Natural killer cell (primary cell): ENCODE measurements at regions not wholly inside any gene's neighbourhood (a gene's known extent, or its start where the extent isn't known, plus 50 kb on each side); places are given as distances from the start of the nearest gene placed in this dataset.

Experiments
- ATAC-seq, 3 donors: fragments of 150-1000 bp in 2 of 3; fragments of 200-7000 bp in 1 of 3; cut with Tn5 transposase; 1 replicate in 1 of 3; 2 replicates in 2 of 3; pipeline ENCODE4 v1.10.0; 2021; ENCODE audit warnings: mild to moderate bottlenecking in 2 of 3, moderate library complexity in 2 of 3
- DNase-seq, 2 donors: peaks; one replicate each; pipeline versions ENCODE4 v3.0.0 to v3.0.0-alpha.2; 2013 to 2021; ENCODE audit warnings: mixed read lengths in 1 of 2
- H3K27ac ChIP-seq: one replicate; pipeline ENCODE4 v1.5.1; 2013; ENCODE audit warnings: mild to moderate bottlenecking, low read length
- H3K27me3 ChIP-seq: one replicate; pipeline ENCODE4 v1.6.1; 2013; ENCODE audit warnings: low read length; ENCODE audit not compliant: control insufficient read depth, insufficient read depth
- H3K36me3 ChIP-seq: one replicate; pipeline ENCODE4 v1.6.1; 2013; ENCODE audit warnings: low read length; ENCODE audit not compliant: control insufficient read depth, insufficient read depth
- H3K4me1 ChIP-seq: one replicate; pipeline ENCODE4 v1.6.1; 2013; ENCODE audit warnings: low read length; ENCODE audit not compliant: control insufficient read depth, insufficient read depth
- H3K4me3 ChIP-seq: one replicate; pipeline ENCODE4 v1.5.1; 2013; ENCODE audit warnings: low read length
- H3K9me3 ChIP-seq: one replicate; pipeline ENCODE4 v1.6.1; 2013; ENCODE audit warnings: low read length; ENCODE audit not compliant: control insufficient read depth, insufficient read depth
- H3K27ac Mint-ChIP-seq, 2 donors: one replicate each; pipeline ENCODE4 v1.8.0; 2022; ENCODE audit warnings: mild to moderate bottlenecking in 2 of 2, mixed read lengths in 2 of 2, moderate library complexity in 1 of 2
- H3K27me3 Mint-ChIP-seq, 2 donors: one replicate each; pipeline ENCODE4 v1.8.0; 2022; ENCODE audit warnings: low read depth in 2 of 2, mixed read lengths in 2 of 2
- H3K36me3 Mint-ChIP-seq: one replicate; pipeline ENCODE4 v1.8.0; 2022; ENCODE audit warnings: mixed read lengths
- H3K4me1 Mint-ChIP-seq, 2 donors: one replicate each; pipeline ENCODE4 v1.8.0; 2022; ENCODE audit warnings: mixed read lengths in 2 of 2
- H3K4me3 Mint-ChIP-seq: one replicate; pipeline ENCODE4 v1.8.0; 2022; ENCODE audit warnings: mild to moderate bottlenecking, moderate library complexity, mixed read lengths
- H3K9me3 Mint-ChIP-seq, 2 donors: one replicate each; pipeline ENCODE4 v1.8.0; 2022; ENCODE audit warnings: mixed read lengths in 2 of 2
- CTCF ChIP-seq: fragments of 200-600 bp; IDR thresholded peaks from one replicate; pipeline ENCODE4 v1.8.0; 2022; ENCODE audit warnings: antibody characterized with exemption
- WGBS: methylation state at CpG from one replicate; pipeline ENCODE4 v1.1.7; 2013; ENCODE audit warnings: missing lambda C conversion rate; ENCODE audit not compliant: insufficient coverage; 5-methylcytosine and 5-hydroxymethylcytosine counted together
- intact Hi-C: fragments of 100-400 bp; cut with micrococcal nuclease; formaldehyde crosslinking; loops from one replicate; pipeline ENCODE4 v1.14.2; 2022

DNA sequence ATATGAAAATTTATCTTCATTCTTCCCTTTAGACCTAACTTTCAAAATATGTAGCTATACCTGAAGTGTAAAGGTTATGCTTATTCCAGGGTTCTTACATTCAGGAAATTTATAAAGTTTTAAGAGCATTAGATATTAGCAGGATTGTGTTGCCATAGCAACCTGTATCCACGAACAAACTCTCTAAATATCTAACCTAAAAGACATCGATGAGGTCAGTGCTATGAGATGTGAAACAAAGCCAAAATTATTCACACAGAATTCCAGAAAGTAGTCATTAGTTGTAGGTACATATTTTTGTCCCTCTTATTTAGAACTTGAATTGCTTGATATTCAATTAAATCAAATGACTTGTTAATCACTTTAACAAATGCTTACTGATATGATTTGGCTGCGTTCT, 705.3 kb downstream of the SOCS6 start:
- Mint-ChIP-seq H3K36me3 (no peaks in the 10 kb centered on the region), H3K4me1 (no peaks in the 10 kb centered on the region), H3K4me3 (no peak overlapping the region), H3K27me3 (no peaks in the 10 kb centered on the region), H3K27ac (no peak overlapping the region), H3K9me3 (peaks cover 11 to 17% of the 10 kb centered on the region in 2 donors)
- Histone ChIP-seq H3K27ac (no peak overlapping the region), H3K4me3 (no peak overlapping the region), H3K36me3 (no peaks in the 10 kb centered on the region), H3K9me3 (no peaks in the 10 kb centered on the region), H3K4me1 (no peaks in the 10 kb centered on the region), H3K27me3 (no peaks in the 10 kb centered on the region)
- no peak for TF ChIP-seq CTCF
- ATAC-seq (no peak), DNase-seq (no peak)
- intact Hi-C loops, result no loop called here
- WGBS, result no CpG with 5 or more reads among the region's 3 CpGs

GRCh38 chr18:70991577-70991976, 702.7 kb downstream of the SOCS6 start:
- ATAC-seq, result no peak
- no peak for TF ChIP-seq CTCF
- peaks cover 9 to 16% of the 10 kb centered on the region in 2 donors for H3K9me3 Mint-ChIP-seq

GRCh38 chr18:70985948-70986347, 697.1 kb downstream of the SOCS6 start:
- Mint-ChIP-seq H3K4me1 (no peaks in the 10 kb centered on the region), H3K36me3 (no peaks in the 10 kb centered on the region), H3K27ac (no peak overlapping the region), H3K4me3 (no peak overlapping the region), H3K27me3 (no peaks in the 10 kb centered on the region), H3K9me3 (peaks cover 13 to 23% of the 10 kb centered on the region in 2 donors)
- ATAC-seq (no peak), DNase-seq (no peak)
- no peak for TF ChIP-seq CTCF
- no peaks in the 10 kb centered on the region for H3K27me3 ChIP-seq
- no peaks in the 10 kb centered on the region for H3K4me1 ChIP-seq
- H3K27ac ChIP-seq, result no peak overlapping the region
- intact Hi-C loops, result no loop called here
- H3K9me3 ChIP-seq, result peaks cover 3% of the 10 kb centered on the region
- no peaks in the 10 kb centered on the region for H3K36me3 ChIP-seq
- 100% methylated on average over 1 of the region's 1 CpG for WGBS
- no peak overlapping the region for H3K4me3 ChIP-seq

More at GRCh38 chr18:70991577-70991976, 702.7 kb downstream of the SOCS6 start:
- intact Hi-C loops, result no loop called here
- Histone ChIP-seq H3K27ac (no peak overlapping the region), H3K27me3 (no peaks in the 10 kb centered on the region), H3K9me3 (no peaks in the 10 kb centered on the region), H3K36me3 (no peaks in the 10 kb centered on the region), H3K4me1 (no peaks in the 10 kb centered on the region), H3K4me3 (no peak overlapping the region)
- Mint-ChIP-seq H3K36me3 (no peaks in the 10 kb centered on the region), H3K27me3 (no peaks in the 10 kb centered on the region), H3K4me3 (no peak overlapping the region), H3K27ac (no peak overlapping the region), H3K4me1 (no peaks in the 10 kb centered on the region)
- no peak for DNase-seq

DNA sequence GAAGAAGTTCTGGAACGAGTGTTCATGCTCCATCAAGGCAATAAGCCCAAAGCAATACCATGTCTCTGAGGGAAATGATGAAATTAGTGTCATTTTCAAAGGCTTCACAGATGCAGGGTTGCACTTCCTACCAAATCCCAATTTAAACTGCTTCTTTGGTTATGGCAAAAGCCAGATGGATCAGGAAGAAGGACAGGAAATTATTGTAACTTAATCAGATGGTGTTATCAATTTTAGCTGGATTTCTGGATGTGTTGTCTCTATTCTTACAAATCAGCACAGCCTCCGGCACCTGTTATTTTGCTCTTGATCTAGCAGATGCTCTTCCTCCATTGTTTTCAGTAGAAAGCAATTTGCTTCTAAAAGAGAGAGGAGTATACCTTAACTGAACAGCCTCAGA, 693.4 kb downstream of the SOCS6 start:
- H3K36me3 ChIP-seq, result no peaks in the 10 kb centered on the region
- H3K4me1 ChIP-seq, result no peaks in the 10 kb centered on the region
- Mint-ChIP-seq H3K36me3 (no peaks in the 10 kb centered on the region), H3K4me1 (no peaks in the 10 kb centered on the region), H3K9me3 (peaks cover 15 to 18% of the 10 kb centered on the region in 2 donors), H3K27ac (no peak overlapping the region), H3K27me3 (no peaks in the 10 kb centered on the region), H3K4me3 (no peak overlapping the region)
- ATAC-seq, result no peak
- no peak for DNase-seq
- no peaks in the 10 kb centered on the region for H3K27me3 ChIP-seq
- H3K27ac ChIP-seq, result no peak overlapping the region
- H3K4me3 ChIP-seq, result no peak overlapping the region
- TF ChIP-seq CTCF, result no peak
- 75% methylated on average over 2 of the region's 2 CpGs for WGBS
- H3K9me3 ChIP-seq, result peaks cover 3% of the 10 kb centered on the region
- intact Hi-C loops, result no loop called here
